GM18517 (cell line): ENCODE measurements at regions not wholly inside any gene's neighbourhood (a gene's known extent, or its start where the extent isn't known, plus 50 kb on each side); places are given as distances from the start of the nearest gene placed in this dataset.

ENCODE experiments used
- ATAC-seq: cut with Tn5 transposase; IDR thresholded peaks from one replicate; pipeline ENCODE4 v1.9.1; 2021; ENCODE audit warnings: mild to moderate bottlenecking, moderate library complexity; ENCODE audit not compliant: unreplicated experiment

DNA sequence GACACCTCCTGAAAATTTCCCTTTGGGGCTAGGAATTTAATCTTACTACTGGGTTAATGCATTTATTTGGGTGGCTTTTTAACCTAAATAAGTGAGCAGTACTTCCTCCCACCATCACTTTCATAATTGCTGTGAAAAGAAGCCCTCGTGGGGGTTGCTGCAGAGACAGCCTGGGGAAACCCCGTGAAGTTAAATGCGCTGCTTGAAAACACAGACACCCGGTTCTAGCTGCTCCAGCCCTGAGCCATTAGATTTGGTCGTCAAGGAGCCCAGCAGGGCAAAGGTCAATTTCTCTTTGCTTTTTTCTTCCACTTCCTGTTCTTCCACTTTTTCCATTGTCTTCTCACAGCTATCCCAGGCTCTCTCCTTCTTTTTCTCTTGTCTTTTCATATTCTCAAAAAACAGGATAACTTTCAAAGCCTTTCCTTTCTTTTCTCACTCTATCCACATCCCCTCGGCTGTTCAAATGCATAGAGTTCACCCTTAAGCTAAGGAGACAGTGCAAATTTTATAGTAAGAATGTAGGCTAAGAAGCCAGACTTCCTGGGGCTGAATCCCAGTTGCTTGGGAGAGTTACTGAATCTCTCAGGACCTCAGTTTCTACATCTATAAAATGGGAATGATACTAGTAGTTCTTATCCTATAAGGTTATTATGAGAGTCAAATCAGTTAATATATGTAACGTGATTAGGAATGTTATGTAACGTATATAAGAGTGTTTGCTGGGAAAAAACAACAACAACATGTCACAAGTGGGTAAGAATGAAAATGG lies 91.5 kb upstream of the ZNF827 start:
- ATAC-seq, result peak; percentile 86

DNA sequence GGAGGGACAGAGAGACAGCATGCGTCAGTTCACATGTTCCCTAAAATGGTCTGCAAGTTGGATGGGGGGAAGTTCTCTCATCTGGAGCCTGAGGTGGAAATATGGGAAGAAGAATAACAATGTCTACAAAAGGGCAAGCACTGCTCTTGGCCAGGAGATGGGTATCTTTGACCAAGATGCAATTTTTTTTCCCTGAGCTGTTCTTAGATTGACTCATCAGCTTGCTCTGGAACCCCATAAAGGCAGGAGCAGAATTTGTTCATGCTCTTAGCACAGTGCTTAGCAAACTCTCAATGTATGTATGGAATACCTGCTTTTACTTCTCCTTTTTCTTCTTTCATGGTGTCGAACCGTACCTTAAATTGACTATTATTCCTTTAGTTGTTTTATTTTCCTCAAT lies 90.5 kb upstream of the ZNF827 start:
- peak; percentile 47 for ATAC-seq

GRCh38 chr4:146027761-146028160 lies 89.1 kb upstream of the ZNF827 start:
- ATAC-seq, result no peak

DNA sequence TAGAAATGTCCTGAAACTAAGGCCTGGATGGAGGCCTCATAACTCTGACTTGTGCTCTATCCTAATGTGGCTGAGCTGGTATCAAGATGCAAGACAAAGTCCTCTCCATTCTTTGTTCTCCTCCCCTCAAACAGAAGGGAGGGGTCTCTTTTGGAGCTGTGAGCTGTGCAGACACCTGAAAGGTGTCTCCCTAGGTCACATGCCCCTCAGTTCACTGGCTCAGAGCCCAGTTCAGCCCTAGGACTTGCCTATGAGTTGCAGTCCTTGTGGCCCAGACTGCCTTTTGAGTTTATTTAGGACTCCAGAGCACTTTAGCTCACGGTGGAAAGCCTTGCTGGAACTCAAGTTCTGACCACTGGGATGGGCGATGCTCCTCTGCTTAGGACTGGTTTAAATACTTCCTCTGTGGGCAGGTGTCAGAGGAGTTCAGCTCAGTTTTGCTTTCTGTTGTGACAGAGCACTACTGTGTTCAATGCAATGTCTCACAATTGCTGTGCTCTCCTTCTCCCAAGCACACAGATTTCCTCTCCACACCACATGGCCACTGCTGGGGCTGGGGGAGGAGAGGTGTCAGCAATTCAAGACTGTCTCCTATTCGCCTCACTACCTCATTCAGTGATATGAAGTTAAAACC lies 84.8 kb upstream of the ZNF827 start:
- peak; percentile 99 for ATAC-seq

GRCh38 chr4:146022541-146022940 lies 83.9 kb upstream of the ZNF827 start:
- ATAC-seq, result no peak

DNA sequence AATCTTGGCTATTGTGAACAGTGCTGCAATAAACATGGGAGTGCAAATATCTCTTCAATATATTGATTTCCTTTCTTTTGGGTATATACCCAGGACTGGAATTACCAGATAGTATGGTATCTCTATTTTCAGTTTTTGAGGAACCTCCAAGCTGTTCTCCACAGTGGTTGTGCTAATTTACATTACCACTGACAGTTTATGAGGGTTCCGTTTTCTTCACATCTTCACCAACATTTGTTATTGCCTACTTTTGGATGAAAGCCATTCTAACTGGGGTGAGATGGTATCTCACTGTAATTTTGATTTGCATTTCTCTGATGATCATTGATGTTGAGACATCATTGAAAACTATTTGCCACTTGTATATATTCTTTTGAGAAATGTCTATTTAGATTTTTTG lies 79.6 kb upstream of the ZNF827 start:
- ATAC-seq, result no peak

DNA sequence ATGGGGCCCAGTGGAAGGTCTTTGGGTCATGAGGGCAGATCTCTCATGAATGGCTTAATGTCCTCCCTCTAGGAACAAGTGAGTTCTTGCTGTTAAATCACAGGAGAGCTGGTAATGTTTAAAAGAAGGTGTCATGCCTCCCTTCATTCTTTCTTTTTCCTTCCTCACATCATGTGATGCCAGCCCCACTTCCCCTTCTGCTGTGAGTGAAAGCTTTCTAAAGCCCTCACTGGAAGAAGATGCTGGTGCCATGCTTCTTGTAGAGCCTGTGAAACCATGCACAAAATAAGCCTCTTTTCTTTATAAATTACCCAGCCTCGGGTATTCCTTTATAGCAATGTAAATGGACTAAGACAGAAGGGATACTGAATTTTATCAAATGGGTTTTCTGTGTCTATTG lies 66.1 kb upstream of the ZNF827 start:
- ATAC-seq, result no peak

GRCh38 chr4:145988628-145989027 lies 50.0 kb upstream of the ZNF827 start:
- ATAC-seq, result no peak
